SK-N-SH (cell line): ENCODE measurements at regions not wholly inside any gene's neighbourhood (a gene's known extent, or its start where the extent isn't known, plus 50 kb on each side); places are given as distances from the start of the nearest gene placed in this dataset.

Experiments used
- CTCF ChIA-PET: fragments of 300-600, 350-600 bp; formaldehyde crosslinking; extraction: SDS; loops from one replicate; lab custom pipeline; 2021; lab: Yijun Ruan, JAX
- POLR2A ChIA-PET: fragments of 350-600 bp; sonication (Branson Sonifier 250); formaldehyde crosslinking; extraction: SDS; loops from one replicate; lab custom pipeline; 2020; ENCODE audit warnings: antibody characterized with exemption, inconsistent platforms; lab: Yijun Ruan, JAX
- DNase-seq: peaks from one replicate; pipeline ENCODE4 v3.0.0; 2012
- H2AFZ ChIP-seq: fragments of 200-600 bp; sonication (generic); 2 replicates; pipeline ENCODE4 v1.8.1; 2016; ENCODE audit warnings: antibody characterized with exemption, mild to moderate bottlenecking, low read depth
- H3F3A ChIP-seq: fragments of 200-600 bp; sonication (generic); replicated peaks from 2 replicates; pipeline ENCODE3; 2016; ENCODE audit warnings: antibody characterized with exemption, mild to moderate bottlenecking; ENCODE audit not compliant: insufficient read depth
- H3K27ac ChIP-seq, 2 experiments: fragments of 200-500 bp in 1 of 2; fragments of 200-600 bp in 1 of 2; sonication (Bioruptor generic) in 1 of 2; sonication (generic), shearing (Covaris generic) in 1 of 2; 2 replicates each; pipeline versions ENCODE4 v1.5.1 to v1.6.1; 2014 to 2016; ENCODE audit warnings: low read depth in 2 of 2, inconsistent platforms in 1 of 2, low read length in 1 of 2, mild to moderate bottlenecking in 1 of 2, mixed read lengths in 1 of 2
- H3K27me3 ChIP-seq: fragments of 200-600 bp; sonication (generic), shearing (Covaris generic); 2 replicates; pipeline ENCODE4 v1.6.1; 2016; ENCODE audit warnings: mixed run types; ENCODE audit not compliant: insufficient read depth
- H3K36me3 ChIP-seq, 2 experiments: fragments of 200-500 bp in 1 of 2; fragments of 200-600 bp in 1 of 2; sonication (Bioruptor generic) in 1 of 2; sonication (generic) in 1 of 2; replicated peaks in 1 of 2; 2 replicates each; pipeline versions ENCODE3 to v1.5.1; 2014 to 2016; ENCODE audit warnings: low read length in 1 of 2, mild to moderate bottlenecking in 1 of 2; ENCODE audit not compliant: insufficient read depth in 2 of 2, control insufficient read depth in 1 of 2
- H3K4me1 ChIP-seq, 2 experiments: fragments of 200-500 bp in 1 of 2; fragments of 200-600 bp in 1 of 2; sonication (Bioruptor generic) in 1 of 2; sonication (generic), shearing (Covaris generic) in 1 of 2; 2 replicates each; pipeline versions ENCODE4 v1.5.1 to v1.6.1; 2014 to 2016; ENCODE audit warnings: low read depth in 1 of 2, low read length in 1 of 2, mixed run types in 1 of 2; ENCODE audit not compliant: insufficient read depth in 2 of 2, control insufficient read depth in 1 of 2
- H3K4me2 ChIP-seq: fragments of 200-600 bp; sonication (generic), shearing (Covaris generic); 2 replicates; pipeline ENCODE4 v1.6.1; 2017; ENCODE audit warnings: mixed run types
- H3K4me3 ChIP-seq, 2 experiments: fragments of 200-500 bp in 1 of 2; fragments of 200-600 bp in 1 of 2; sonication (Bioruptor generic) in 1 of 2; sonication (generic), shearing (Covaris generic) in 1 of 2; 2 replicates each; pipeline versions ENCODE4 v1.5.1 to v1.8.1; 2014 to 2016; ENCODE audit warnings: low read depth in 2 of 2, inconsistent platforms in 1 of 2, low read length in 1 of 2, mild to moderate bottlenecking in 1 of 2, mixed read lengths in 1 of 2, moderate library complexity in 1 of 2
- H3K79me2 ChIP-seq: fragments of 200-600 bp; sonication (generic); 2 replicates; pipeline ENCODE4 v1.8.1; 2017; ENCODE audit warnings: mild to moderate bottlenecking; ENCODE audit not compliant: insufficient read depth
- H3K9ac ChIP-seq: fragments of 200-600 bp; sonication (generic); 2 replicates; pipeline ENCODE4 v1.6.1; 2017; ENCODE audit warnings: mixed run types
- H3K9me2 ChIP-seq: fragments of 200-600 bp; sonication (generic); 2 replicates; pipeline ENCODE4 v1.6.1; 2017; ENCODE audit warnings: mixed run types
- H3K9me3 ChIP-seq: fragments of 200-600 bp; sonication (generic); 2 replicates; pipeline ENCODE4 v1.6.1; 2017; ENCODE audit warnings: mixed run types, mild to moderate bottlenecking, moderate library complexity
- H4K20me1 ChIP-seq: fragments of 200-600 bp; sonication (generic); 2 replicates; pipeline ENCODE4 v1.6.1; 2017; ENCODE audit warnings: mild to moderate bottlenecking, mixed run types; ENCODE audit not compliant: insufficient read depth
- EZH2phosphoT487 ChIP-seq: fragments of 200-600 bp; sonication (generic); IDR thresholded peaks from 2 replicates; pipeline ENCODE4 v1.6.1; 2017; ENCODE audit warnings: low read depth, mixed run types, mild to moderate bottlenecking, antibody characterized with exemption, moderate library complexity, borderline replicate concordance
- JUND ChIP-seq: IDR thresholded peaks from 2 replicates; pipeline ENCODE4 v1.4.0; 2012
- MEF2A ChIP-seq: IDR thresholded peaks from 2 replicates; pipeline ENCODE4 v1.4.0; 2012; ENCODE audit warnings: low read depth, borderline replicate concordance
- MXI1 ChIP-seq: IDR thresholded peaks from 2 replicates; pipeline ENCODE4 v1.6.1; 2012; ENCODE audit warnings: mild to moderate bottlenecking, low read depth, low read length, improper control_type of control experiment
- NFIC ChIP-seq: IDR thresholded peaks from 2 replicates; pipeline ENCODE4 v1.4.0; 2012; ENCODE audit warnings: borderline replicate concordance
- RAD21 ChIP-seq: IDR thresholded peaks from 2 replicates; pipeline ENCODE4 v1.6.1; 2012; ENCODE audit warnings: mild to moderate bottlenecking, low read length
- RCOR1 ChIP-seq: fragments of 150-350 bp; IDR thresholded peaks from 2 replicates; pipeline ENCODE4 v1.6.1; 2017; ENCODE audit warnings: antibody characterized with exemption, low read length
- SIN3A ChIP-seq: IDR thresholded peaks from 2 replicates; pipeline ENCODE4 v1.6.1; 2012; ENCODE audit warnings: low read depth, mild to moderate bottlenecking, low read length, moderate library complexity, borderline replicate concordance
- YY1 ChIP-seq: IDR thresholded peaks from 2 replicates; pipeline ENCODE4 v1.4.0; 2012; ENCODE audit warnings: low read depth, mild to moderate bottlenecking
- ZBTB33 ChIP-seq: IDR thresholded peaks from 2 replicates; pipeline ENCODE4 v1.4.0; 2012; ENCODE audit warnings: low read depth, borderline replicate concordance
- WGBS: methylation state at CpG from one replicate; pipeline ENCODE4 v1.1.6; 2017; ENCODE audit warnings: low lambda C conversion rate; 5-methylcytosine and 5-hydroxymethylcytosine counted together
- TF ChIP-seq, protein P1 (sequence below): fragments of 150-350 bp; IDR thresholded peaks from 2 replicates; pipeline ENCODE4 v1.6.1; 2016; ENCODE audit warnings: mild to moderate bottlenecking, low read depth, low read length
- TF ChIP-seq, protein P2 (sequence below): IDR thresholded peaks from 2 replicates; pipeline ENCODE4 v1.6.1; 2012; ENCODE audit warnings: mild to moderate bottlenecking, low read depth, low read length, moderate library complexity

GRCh38 chr12:91810531-91811451 lies 334.9 kb downstream of the BTG1 start:
- Histone ChIP-seq H3K9me3 (no peaks in the 10 kb centered on the region), H3K27me3 (no peaks in the 10 kb centered on the region), H4K20me1 (no peaks in the 10 kb centered on the region), H3K79me2 (no peaks in the 10 kb centered on the region), H3K4me2 (no peak overlapping the region), H3K9me2 (no peaks in the 10 kb centered on the region), H3K4me1 (no peaks in the 10 kb centered on the region; a peak in 1 of 4 replicates), H3K9ac (no peak overlapping the region), H3K27ac (no peak overlapping the region), H3F3A (no peaks in the 10 kb centered on the region), H3K36me3 (no peaks in the 10 kb centered on the region), H3K4me3 (no peak overlapping the region), H2AFZ (no peak overlapping the region)
- DNase-seq = no peak
- 48% methylated on average over 3 of the region's 3 CpGs for WGBS
- TF ChIP-seq EZH2phosphoT487 (no peak), NFIC (no peak), MXI1 (no peak), JUND (no peak), MEF2A (no peak), SIN3A (no peak)
- TF ChIP-seq, protein P1, sequence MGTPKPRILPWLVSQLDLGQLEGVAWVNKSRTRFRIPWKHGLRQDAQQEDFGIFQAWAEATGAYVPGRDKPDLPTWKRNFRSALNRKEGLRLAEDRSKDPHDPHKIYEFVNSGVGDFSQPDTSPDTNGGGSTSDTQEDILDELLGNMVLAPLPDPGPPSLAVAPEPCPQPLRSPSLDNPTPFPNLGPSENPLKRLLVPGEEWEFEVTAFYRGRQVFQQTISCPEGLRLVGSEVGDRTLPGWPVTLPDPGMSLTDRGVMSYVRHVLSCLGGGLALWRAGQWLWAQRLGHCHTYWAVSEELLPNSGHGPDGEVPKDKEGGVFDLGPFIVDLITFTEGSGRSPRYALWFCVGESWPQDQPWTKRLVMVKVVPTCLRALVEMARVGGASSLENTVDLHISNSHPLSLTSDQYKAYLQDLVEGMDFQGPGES = no peak
- TF ChIP-seq, protein P2, sequence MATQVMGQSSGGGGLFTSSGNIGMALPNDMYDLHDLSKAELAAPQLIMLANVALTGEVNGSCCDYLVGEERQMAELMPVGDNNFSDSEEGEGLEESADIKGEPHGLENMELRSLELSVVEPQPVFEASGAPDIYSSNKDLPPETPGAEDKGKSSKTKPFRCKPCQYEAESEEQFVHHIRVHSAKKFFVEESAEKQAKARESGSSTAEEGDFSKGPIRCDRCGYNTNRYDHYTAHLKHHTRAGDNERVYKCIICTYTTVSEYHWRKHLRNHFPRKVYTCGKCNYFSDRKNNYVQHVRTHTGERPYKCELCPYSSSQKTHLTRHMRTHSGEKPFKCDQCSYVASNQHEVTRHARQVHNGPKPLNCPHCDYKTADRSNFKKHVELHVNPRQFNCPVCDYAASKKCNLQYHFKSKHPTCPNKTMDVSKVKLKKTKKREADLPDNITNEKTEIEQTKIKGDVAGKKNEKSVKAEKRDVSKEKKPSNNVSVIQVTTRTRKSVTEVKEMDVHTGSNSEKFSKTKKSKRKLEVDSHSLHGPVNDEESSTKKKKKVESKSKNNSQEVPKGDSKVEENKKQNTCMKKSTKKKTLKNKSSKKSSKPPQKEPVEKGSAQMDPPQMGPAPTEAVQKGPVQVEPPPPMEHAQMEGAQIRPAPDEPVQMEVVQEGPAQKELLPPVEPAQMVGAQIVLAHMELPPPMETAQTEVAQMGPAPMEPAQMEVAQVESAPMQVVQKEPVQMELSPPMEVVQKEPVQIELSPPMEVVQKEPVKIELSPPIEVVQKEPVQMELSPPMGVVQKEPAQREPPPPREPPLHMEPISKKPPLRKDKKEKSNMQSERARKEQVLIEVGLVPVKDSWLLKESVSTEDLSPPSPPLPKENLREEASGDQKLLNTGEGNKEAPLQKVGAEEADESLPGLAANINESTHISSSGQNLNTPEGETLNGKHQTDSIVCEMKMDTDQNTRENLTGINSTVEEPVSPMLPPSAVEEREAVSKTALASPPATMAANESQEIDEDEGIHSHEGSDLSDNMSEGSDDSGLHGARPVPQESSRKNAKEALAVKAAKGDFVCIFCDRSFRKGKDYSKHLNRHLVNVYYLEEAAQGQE = no peak
- CTCF ChIA-PET = interaction anchor here (0.6 to 4.0 kb wide), 43 partner anchors 10 to 759 kb away, joined by 3 to 28 read pairs (median 4); no protein-coding TSS in a partner anchor
- POLR2A ChIA-PET = interaction anchor here (1.1 to 2.5 kb wide), 2 partner anchors 232 to 334 kb away, joined by 3 to 26 read pairs; partner anchors contain the start of gene BTG1

DNA sequence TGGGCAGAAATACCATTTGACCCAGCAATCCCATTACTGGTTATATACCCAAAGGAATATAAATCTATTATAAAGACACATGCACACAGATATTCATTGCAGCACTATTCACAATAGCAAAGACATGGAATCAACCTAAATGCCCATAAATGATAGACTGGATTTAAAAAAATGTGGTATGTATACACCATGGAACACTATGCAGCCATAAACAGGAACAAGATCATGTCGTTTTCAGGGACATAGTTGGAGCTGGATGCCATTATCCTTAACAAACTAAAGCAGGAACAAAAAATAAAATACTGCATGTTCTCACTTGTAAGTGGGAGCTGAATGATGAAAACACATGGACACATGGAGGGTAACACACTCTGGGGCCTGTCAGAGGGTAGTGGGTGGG lies 335.6 kb downstream of the BTG1 start:
- no peaks in the 10 kb centered on the region for H3K9me2 ChIP-seq
- no peak for DNase-seq
- no peaks in the 10 kb centered on the region for H3K9me3 ChIP-seq
- H4K20me1 ChIP-seq = no peaks in the 10 kb centered on the region
- H2AFZ ChIP-seq = no peak overlapping the region
- ChIA-PET CTCF (interaction anchor here (0.7 to 4.0 kb wide), 3 partner anchors 9 to 232 kb away, joined by 3 to 24 read pairs (median 15); no protein-coding TSS in a partner anchor), POLR2A (interaction anchor here (2.5 kb wide), 1 partner anchor 335 kb away, joined by 26 read pairs; the partner anchor contains the start of gene BTG1)
- H3F3A ChIP-seq = no peaks in the 10 kb centered on the region
- H3K9ac ChIP-seq = no peak overlapping the region
- no peak overlapping the region for H3K4me3 ChIP-seq
- no peak for TF ChIP-seq RAD21
- no peak for TF ChIP-seq ZBTB33
- no peak for TF ChIP-seq YY1
- TF ChIP-seq RCOR1 = no peak
- TF ChIP-seq, all 33 proteins: peak for 0
- H3K4me1 ChIP-seq = no peaks in the 10 kb centered on the region; a peak in 1 of 4 replicates
- H3K79me2 ChIP-seq = no peaks in the 10 kb centered on the region
- no peak overlapping the region for H3K27ac ChIP-seq
- H3K36me3 ChIP-seq = no peaks in the 10 kb centered on the region
- no peak overlapping the region for H3K4me2 ChIP-seq
- no peaks in the 10 kb centered on the region for H3K27me3 ChIP-seq
- 26% methylated on average over 1 of the region's 1 CpG for WGBS
